MM.1S (cell line): ENCODE measurements at regions not wholly inside any gene's neighbourhood (a gene's known extent, or its start where the extent isn't known, plus 50 kb on each side); places are given as distances from the start of the nearest gene placed in this dataset.

Experiments
- DNase-seq: peaks from one replicate; pipeline ENCODE4 v3.0.0-alpha.2; 2015
- H2AFZ ChIP-seq: fragments of 300-600 bp; sonication (generic); 2 replicates; pipeline ENCODE4 v1.6.0; 2016; ENCODE audit warnings: antibody characterized with exemption, low read length
- H3F3A ChIP-seq: fragments of 300-600 bp; sonication (generic); 2 replicates; pipeline ENCODE4 v1.6.1; 2016; ENCODE audit warnings: mild to moderate bottlenecking, antibody characterized with exemption, low read length, moderate library complexity, mixed read lengths; ENCODE audit not compliant: insufficient read depth
- H3K27ac ChIP-seq: fragments of 300-600 bp; sonication (generic); 2 replicates; pipeline ENCODE4 v1.5.1; 2016; ENCODE audit warnings: mild to moderate bottlenecking, low read length
- H3K27me3 ChIP-seq: fragments of 300-600 bp; sonication (generic); replicated peaks from 2 replicates; pipeline ENCODE4 v1.6.0; 2016; ENCODE audit warnings: low read length; ENCODE audit not compliant: insufficient read depth
- H3K36me3 ChIP-seq: fragments of 300-600 bp; sonication (generic); replicated peaks from 2 replicates; pipeline ENCODE4 v1.6.1; 2016; ENCODE audit warnings: mild to moderate bottlenecking, low read length, mixed read lengths; ENCODE audit not compliant: insufficient read depth
- H3K4me1 ChIP-seq: fragments of 300-600 bp; sonication (generic); 2 replicates; pipeline ENCODE4 v1.6.1; 2016; ENCODE audit warnings: low read length, mixed read lengths
- H3K4me2 ChIP-seq: fragments of 300-600 bp; sonication (generic); 2 replicates; pipeline ENCODE4 v1.6.0; 2016; ENCODE audit warnings: low read depth, low read length
- H3K4me3 ChIP-seq: fragments of 300-600 bp; sonication (generic); 2 replicates; pipeline ENCODE4 v1.5.1; 2016; ENCODE audit warnings: low read length, mixed read lengths
- H3K79me2 ChIP-seq: fragments of 300-600 bp; sonication (generic); 2 replicates; pipeline ENCODE4 v1.6.1; 2016; ENCODE audit warnings: mixed run types, low read length, mixed read lengths
- H3K9ac ChIP-seq: fragments of 300-600 bp; sonication (generic); 2 replicates; pipeline ENCODE4 v1.6.1; 2016; ENCODE audit warnings: low read length, mixed read lengths
- H3K9me2 ChIP-seq: fragments of 300-600 bp; sonication (generic); replicated peaks from 2 replicates; pipeline ENCODE4 v1.6.1; 2016; ENCODE audit warnings: mild to moderate bottlenecking, low read length, mixed read lengths; ENCODE audit not compliant: insufficient read depth
- H3K9me3 ChIP-seq: fragments of 300-600 bp; sonication (generic); replicated peaks from 2 replicates; pipeline ENCODE4 v1.6.1; 2016; ENCODE audit warnings: mild to moderate bottlenecking, low read length, mixed read lengths; ENCODE audit not compliant: insufficient read depth
- H4K20me1 ChIP-seq: fragments of 300-600 bp; sonication (generic); 2 replicates; pipeline ENCODE4 v1.6.1; 2016; ENCODE audit warnings: mild to moderate bottlenecking, low read length, moderate library complexity, mixed read lengths; ENCODE audit not compliant: insufficient read depth
- CTCF ChIP-seq: fragments of 300-600 bp; sonication (generic); IDR thresholded peaks from 2 replicates; pipeline ENCODE4 v1.5.1; 2016; ENCODE audit warnings: antibody characterized with exemption, low read length, mixed read lengths
- EZH2 ChIP-seq: fragments of 300-600 bp; sonication (generic); optimal IDR thresholded peaks from 2 replicates; pipeline ENCODE3; 2017; ENCODE audit warnings: low read depth, mild to moderate bottlenecking, antibody characterized with exemption, low read length, mixed read lengths
- EZH2phosphoT487 ChIP-seq: fragments of 300-600 bp; sonication (generic); IDR thresholded peaks from 2 replicates; pipeline ENCODE4 v1.6.1; 2018; ENCODE audit warnings: antibody characterized with exemption, low read length

- Histone ChIP-seq H3K9ac (no peak overlapping the region), H3K9me3 (no peaks in the 10 kb centered on the region), H3K9me2 (no peaks in the 10 kb centered on the region), H3K4me3 (no peak overlapping the region), H3K36me3 (no peaks in the 10 kb centered on the region), H3K79me2 (no peaks in the 10 kb centered on the region), H4K20me1 (no peaks in the 10 kb centered on the region), H3F3A (no peaks in the 10 kb centered on the region), H3K27me3 (no peaks in the 10 kb centered on the region), H2AFZ (no peak overlapping the region), H3K4me2 (no peak overlapping the region), H3K27ac (no peak overlapping the region), H3K4me1 (no peaks in the 10 kb centered on the region)
- no peak for DNase-seq
- TF ChIP-seq CTCF (no peak), EZH2 (no peak), EZH2phosphoT487 (no peak)
Measured at GRCh38 chr2:21416226-21416625, 292.5 kb downstream of the TDRD15 start.

GRCh38 chr2:21418456-21418855 is 294.7 kb downstream of the TDRD15 start:
- Histone ChIP-seq H3K9ac (no peak overlapping the region), H3K4me2 (no peak overlapping the region), H3K79me2 (no peaks in the 10 kb centered on the region), H4K20me1 (no peaks in the 10 kb centered on the region), H3K27ac (no peak overlapping the region), H3K9me3 (no peaks in the 10 kb centered on the region), H3F3A (no peaks in the 10 kb centered on the region), H3K9me2 (no peaks in the 10 kb centered on the region), H3K4me1 (no peaks in the 10 kb centered on the region), H3K4me3 (no peak overlapping the region), H3K36me3 (no peaks in the 10 kb centered on the region), H3K27me3 (no peaks in the 10 kb centered on the region), H2AFZ (no peak overlapping the region)
- no peak for DNase-seq
- TF ChIP-seq EZH2 (no peak), CTCF (no peak), EZH2phosphoT487 (no peak)

- H3K9me2 ChIP-seq, result no peaks in the 10 kb centered on the region
- no peaks in the 10 kb centered on the region for H3F3A ChIP-seq
- no peaks in the 10 kb centered on the region for H3K27me3 ChIP-seq
- no peak for DNase-seq
- no peak overlapping the region for H3K27ac ChIP-seq
- H3K4me3 ChIP-seq, result no peak overlapping the region
- H3K79me2 ChIP-seq, result no peaks in the 10 kb centered on the region
- H3K9me3 ChIP-seq, result no peaks in the 10 kb centered on the region
- no peak overlapping the region for H3K9ac ChIP-seq
- H3K4me1 ChIP-seq, result no peaks in the 10 kb centered on the region
- H4K20me1 ChIP-seq, result no peaks in the 10 kb centered on the region
- TF ChIP-seq EZH2phosphoT487 (no peak), CTCF (no peak), EZH2 (no peak)
- no peak overlapping the region for H3K4me2 ChIP-seq
- H3K36me3 ChIP-seq, result no peaks in the 10 kb centered on the region
- no peak overlapping the region for H2AFZ ChIP-seq
Measured at GRCh38 chr2:21420553-21421335, 297.0 kb downstream of the TDRD15 start.
